Glomerular visceral epithelial cell (primary cell): ENCODE measurements at regions not wholly inside any gene's neighbourhood (a gene's known extent, or its start where the extent isn't known, plus 50 kb on each side); places are given as distances from the start of the nearest gene placed in this dataset.

ENCODE experiments used
- DNase-seq: peaks from one replicate; pipeline ENCODE4 v3.0.0-alpha.2; 2016; ENCODE audit errors: extremely low spot score

GRCh38 chr12:124188561-124189405 is 106.1 kb upstream of the RFLNA start:
- DNase-seq = peak; percentile 64

DNA sequence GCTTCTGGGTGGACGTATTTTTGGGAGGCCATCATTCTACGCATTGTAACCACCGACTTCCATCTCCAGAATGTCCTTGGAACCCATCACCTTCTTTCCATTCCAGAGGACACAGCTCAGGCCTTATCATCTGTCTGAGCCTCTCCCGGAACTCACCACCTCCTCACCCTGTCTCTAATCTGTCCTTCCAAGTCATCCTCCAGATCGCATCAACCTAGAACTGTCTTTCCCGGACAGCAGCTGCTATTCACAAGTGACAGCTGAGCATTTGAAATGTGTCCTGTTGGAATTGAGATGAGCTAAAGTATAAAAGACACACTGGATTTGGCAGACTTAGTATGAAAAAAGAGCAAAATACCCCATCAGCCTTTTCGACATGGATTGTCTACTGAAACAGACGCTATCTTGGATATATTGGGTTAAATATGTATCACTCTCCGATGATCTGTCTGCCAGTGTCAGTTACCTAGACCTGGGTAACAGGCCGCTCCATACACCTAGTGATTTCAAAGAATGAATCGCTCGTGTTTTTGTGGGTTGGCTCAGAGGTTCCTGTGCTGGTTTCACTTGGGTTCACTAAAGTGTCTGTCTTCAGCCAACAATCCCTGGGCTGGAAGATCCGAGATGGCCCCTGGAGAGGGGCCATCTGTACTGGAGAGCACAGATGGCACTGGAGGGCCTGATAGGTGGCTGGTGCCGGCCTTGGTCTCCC is 104.4 kb upstream of the RFLNA start:
- DNase-seq = no peak

GRCh38 chr12:124191024-124191359 is 103.9 kb upstream of the RFLNA start:
- DNase-seq = peak; percentile 55

- DNase-seq = no peak
Measured at GRCh38 chr12:124191966-124192365, 102.9 kb upstream of the RFLNA start.

- DNase-seq = no peak
Measured at GRCh38 chr12:124194264-124194892, 100.5 kb upstream of the RFLNA start.

DNA sequence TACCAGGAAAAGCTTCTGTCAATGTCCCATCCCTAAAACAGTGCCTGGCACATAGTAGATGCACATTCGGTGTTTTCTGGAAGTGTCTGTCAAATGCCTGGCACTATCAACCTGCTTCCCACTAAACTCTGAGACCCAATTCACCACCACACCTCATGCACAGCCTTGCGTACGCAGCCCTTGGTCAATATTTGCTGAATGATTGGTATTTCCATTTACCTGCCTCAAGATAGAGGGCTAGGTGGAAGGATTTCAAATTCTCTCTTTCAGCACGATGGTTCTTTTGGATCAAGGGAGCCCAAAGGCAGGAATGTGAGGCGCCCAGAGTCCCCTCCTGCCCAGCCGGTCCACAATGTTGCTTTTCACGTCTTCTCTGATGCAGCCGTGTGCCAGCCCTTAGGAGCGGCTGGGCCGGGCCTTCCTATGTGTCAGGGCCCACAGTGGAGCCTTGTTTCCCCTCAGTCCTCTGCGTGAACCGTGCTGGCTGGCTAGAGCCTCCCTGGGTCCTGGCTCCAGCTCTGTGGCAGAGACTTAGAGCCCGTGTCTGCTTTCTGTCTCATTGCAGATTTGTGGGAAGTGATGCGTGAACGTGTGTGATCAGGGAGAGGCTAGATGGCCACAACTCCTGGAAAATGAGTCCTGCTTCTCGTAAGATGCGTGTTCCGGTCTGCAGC is 99.9 kb upstream of the RFLNA start:
- DNase-seq = peak; percentile 47

- DNase-seq = no peak
Measured at GRCh38 chr12:124195567-124195942, 99.3 kb upstream of the RFLNA start.

DNA sequence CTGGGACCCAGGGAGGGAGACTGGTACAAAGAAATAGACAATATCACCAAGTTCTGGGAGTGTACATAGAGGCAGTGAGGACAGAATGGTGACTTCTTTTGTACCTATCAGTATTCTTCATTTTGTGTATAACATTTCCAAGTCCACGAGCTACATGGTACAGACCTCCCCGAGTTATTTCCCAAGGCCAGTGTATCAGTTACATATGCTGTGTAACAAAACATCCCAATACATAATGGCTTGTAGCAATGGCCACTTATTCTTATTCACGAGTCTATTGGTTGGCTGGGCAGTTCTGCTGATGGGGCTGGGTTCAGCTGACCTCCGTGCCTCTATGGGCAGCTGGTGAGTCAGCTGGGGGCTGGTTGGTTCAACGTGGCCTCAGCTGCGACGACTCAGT is 98.7 kb upstream of the RFLNA start:
- no peak for DNase-seq

DNA sequence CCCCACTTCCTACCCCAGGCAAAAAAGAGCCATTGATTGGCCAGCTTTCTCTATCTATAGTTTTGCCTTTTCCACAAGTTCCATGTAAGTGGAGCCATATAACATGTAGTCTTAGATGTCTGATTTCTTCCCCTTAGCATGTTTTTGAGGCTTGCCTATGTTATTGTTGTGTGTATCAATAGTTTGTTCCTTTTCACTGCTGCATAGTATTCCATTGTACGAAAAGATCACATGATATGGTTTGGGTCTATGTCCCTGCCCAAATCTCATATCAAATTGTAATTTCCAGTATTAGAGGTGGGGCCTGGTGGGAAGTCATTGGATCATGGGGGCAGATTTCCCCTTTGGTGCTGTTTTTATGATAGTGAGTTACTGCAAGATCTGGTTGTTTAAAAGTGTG is 93.6 kb upstream of the RFLNA start:
- DNase-seq = no peak

GRCh38 chr12:124203176-124203575 is 91.7 kb upstream of the RFLNA start:
- DNase-seq = no peak

- DNase-seq = no peak
Measured at GRCh38 chr12:124205405-124205804, 89.5 kb upstream of the RFLNA start.

DNA sequence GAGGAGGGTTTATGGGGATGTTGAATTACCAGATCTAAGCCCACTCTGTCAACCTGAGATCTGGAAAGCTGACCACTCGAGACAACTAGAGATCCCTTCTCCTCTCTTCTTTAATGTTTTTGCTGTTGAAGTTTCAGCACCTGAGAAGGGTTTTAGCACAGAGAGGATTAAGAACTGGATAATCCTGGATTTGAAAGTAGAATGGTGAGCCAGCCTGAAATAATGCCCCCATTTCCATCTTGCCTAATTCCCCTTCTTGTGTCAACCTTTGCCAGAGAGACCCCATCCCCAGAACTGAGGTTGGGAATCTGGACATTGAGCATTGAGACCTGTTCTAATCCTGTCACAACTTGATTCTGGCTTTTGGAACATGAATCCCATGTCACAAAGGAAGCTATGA is 87.8 kb upstream of the RFLNA start:
- no peak for DNase-seq

DNA sequence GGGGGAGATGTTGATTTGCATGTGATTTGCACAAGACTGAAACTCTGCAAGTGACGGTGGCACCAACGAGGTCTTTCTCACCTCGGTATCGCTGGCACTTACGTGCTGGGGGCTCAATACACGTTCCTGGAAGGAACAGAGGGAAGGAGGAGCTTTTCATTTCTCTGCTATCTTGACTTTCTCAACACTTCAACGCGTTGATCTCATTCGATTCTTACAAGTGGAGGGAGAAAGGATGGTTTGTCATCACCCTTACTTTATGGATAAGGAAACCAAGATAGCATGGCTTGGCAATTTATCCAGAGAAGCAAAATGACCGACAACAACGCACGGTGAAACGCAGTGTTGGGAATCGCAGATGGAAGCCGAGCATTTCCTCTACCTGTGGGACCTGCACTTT is 87.3 kb upstream of the RFLNA start:
- no peak for DNase-seq

- DNase-seq = no peak
Measured at GRCh38 chr12:124208489-124208888, 86.4 kb upstream of the RFLNA start.

- DNase-seq = no peak
Measured at GRCh38 chr12:124210991-124211577, 83.8 kb upstream of the RFLNA start.

DNA sequence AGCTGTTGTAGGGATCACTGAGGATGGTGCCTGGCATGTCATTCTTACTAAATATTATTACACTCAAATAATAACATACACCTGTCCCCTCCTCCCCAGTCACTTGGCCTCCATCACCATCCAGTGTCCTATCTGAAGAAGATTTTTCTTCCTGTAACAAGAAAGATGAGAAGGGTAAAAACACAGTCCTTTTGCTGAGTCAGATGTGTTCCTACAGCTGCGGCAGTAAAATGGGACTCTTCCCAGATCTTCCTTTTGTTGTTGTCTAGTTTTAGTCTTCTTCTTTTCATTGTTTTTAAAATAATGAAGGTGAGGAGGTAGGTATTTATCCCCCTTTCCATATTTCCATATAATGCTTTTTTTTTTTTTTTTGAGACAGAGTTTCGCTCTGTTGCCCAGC is 83.1 kb upstream of the RFLNA start:
- DNase-seq = no peak

- no peak for DNase-seq
Measured at GRCh38 chr12:124213666-124214347, 81.1 kb upstream of the RFLNA start.

DNA sequence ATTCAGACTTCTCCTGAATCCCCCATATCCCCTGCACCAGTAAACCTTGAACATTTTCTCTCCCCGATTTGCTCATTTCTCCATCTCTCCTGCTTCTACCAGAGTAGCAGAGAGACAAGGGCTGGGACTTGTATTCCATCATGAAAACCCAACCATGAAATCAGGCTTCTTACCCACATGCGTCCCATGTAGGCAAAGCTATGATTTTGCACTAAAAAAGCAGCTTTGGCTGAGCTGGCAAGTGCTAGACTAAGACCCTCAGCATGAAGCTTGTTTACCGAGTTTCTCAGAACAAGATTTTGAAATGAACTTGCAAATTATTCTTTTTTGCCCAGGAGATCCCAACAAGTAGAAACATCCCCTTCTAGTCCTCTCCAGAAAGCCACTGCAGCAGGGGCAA is 80.3 kb upstream of the RFLNA start:
- DNase-seq = no peak

DNA sequence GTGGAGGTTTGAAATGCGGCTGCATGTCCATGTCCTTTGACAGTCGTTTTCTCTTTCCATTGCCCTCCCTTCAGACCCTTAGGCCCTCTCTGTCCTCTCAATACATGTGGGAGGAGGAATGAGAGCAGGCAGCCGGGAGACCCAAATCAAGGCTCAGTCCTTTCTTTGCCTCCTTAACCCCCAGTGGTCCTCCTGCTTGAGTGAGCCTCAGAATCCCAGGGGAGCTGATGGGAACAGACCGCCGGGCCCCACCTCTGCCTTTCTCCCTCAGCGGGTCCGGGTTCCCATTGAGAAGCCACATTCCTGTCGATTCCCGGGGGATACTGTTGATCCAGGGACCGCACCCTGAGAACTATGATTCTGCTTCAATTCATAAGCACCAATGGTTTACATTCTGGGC is 77.9 kb upstream of the RFLNA start:
- DNase-seq = no peak

GRCh38 chr12:124217508-124218242 is 77.2 kb upstream of the RFLNA start:
- peak; percentile 81 for DNase-seq

DNA sequence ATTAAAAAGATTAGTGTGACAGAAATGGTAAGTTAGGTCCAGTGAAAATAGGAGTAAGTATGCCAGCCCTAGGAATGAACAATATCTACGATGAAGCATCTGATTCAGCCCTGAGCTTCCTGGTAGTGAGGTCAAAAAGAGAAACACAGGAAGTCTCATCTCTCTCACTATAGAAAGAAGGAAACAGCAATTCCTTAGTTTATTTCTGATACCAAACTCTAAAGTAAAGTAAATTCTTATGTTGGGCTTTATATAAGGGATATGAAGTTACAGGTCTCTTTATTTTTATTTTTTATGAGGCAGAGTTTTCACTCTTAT is 76.7 kb upstream of the RFLNA start:
- DNase-seq = peak; percentile 25
